B cell (primary cell): ENCODE measurements at regions not wholly inside any gene's neighbourhood (a gene's known extent, or its start where the extent isn't known, plus 50 kb on each side); places are given as distances from the start of the nearest gene placed in this dataset.
"Not testable (repeated sequence)": the region's sequence is repeated elsewhere in the genome, so short reads cannot be mapped to it uniquely, and the experiment has no call there.

Experiments used
- ATAC-seq: fragments of 200-7000 bp; cut with Tn5 transposase; one replicate; pipeline ENCODE4 v1.10.0; 2021; ENCODE audit warnings: low read depth, mild to moderate bottlenecking, moderate number of reproducible peaks, moderate library complexity
- CTCF ChIA-PET: fragments of 350-600 bp; sonication (Branson Sonifier 250); formaldehyde crosslinking; loops from one replicate; lab custom pipeline; 2021; ENCODE audit warnings: antibody characterized with exemption, inconsistent platforms; lab: Charles Lee
- POLR2A ChIA-PET: fragments of 350-600 bp; sonication (Branson Sonifier 250); formaldehyde crosslinking; loops from one replicate; lab custom pipeline; 2021; ENCODE audit warnings: antibody characterized with exemption; lab: Charles Lee
- DNase-seq: peaks from one replicate; pipeline ENCODE4 v3.0.0; 2013
- H2AFZ ChIP-seq: 2 replicates; pipeline ENCODE4 v1.6.1; 2012; ENCODE audit warnings: mild to moderate bottlenecking, low read depth, low read length; ENCODE audit not compliant: insufficient read depth, poor library complexity, severe bottlenecking
- H3K27ac ChIP-seq, 2 donors: 1 replicate in 1 of 2; 2 replicates in 1 of 2; pipeline ENCODE4 v1.5.1; 2012 to 2013; ENCODE audit warnings: low read length in 2 of 2, mild to moderate bottlenecking in 2 of 2, moderate library complexity in 1 of 2
- H3K27me3 ChIP-seq, 4 experiments: fragments of 200-600 bp in 1 of 4; sonication (generic) in 1 of 4; replicated peaks in 1 of 4; 1 replicate in 2 of 4; 2 replicates in 2 of 4; pipeline versions ENCODE4 v1.6.1 to v1.7.0; 2013 to 2016; ENCODE audit warnings: low read length in 3 of 4, mild to moderate bottlenecking in 2 of 4, mixed read lengths in 1 of 4, moderate library complexity in 1 of 4; ENCODE audit not compliant: insufficient read depth in 4 of 4, control insufficient read depth in 3 of 4; ENCODE audit errors: control extremely low read depth in 1 of 4
- H3K36me3 ChIP-seq, 2 experiments: replicated peaks in 1 of 2; 1 replicate in 1 of 2; 2 replicates in 1 of 2; pipeline versions ENCODE4 v1.6.1 to v1.7.1; 2013; ENCODE audit warnings: low read length in 1 of 2; ENCODE audit not compliant: insufficient read depth in 2 of 2, control insufficient read depth in 1 of 2; ENCODE audit errors: control extremely low read depth in 1 of 2, extremely low read depth in 1 of 2
- H3K4me1 ChIP-seq, 2 donors: fragments of 200-600 bp in 1 of 2; sonication (generic) in 1 of 2; 1 replicate in 1 of 2; 2 replicates in 1 of 2; pipeline versions ENCODE4 v1.5.1 to v1.6.1; 2013 to 2017; ENCODE audit warnings: low read length in 2 of 2; ENCODE audit not compliant: control insufficient read depth in 2 of 2, insufficient read depth in 2 of 2
- H3K4me2 ChIP-seq: replicated peaks from 2 replicates; pipeline ENCODE3; 2012; ENCODE audit warnings: mild to moderate bottlenecking, low read depth, low read length; ENCODE audit not compliant: poor library complexity, severe bottlenecking
- H3K4me3 ChIP-seq, 5 experiments: fragments of 200-600 bp in 1 of 5; sonication (generic) in 1 of 5; 1 replicate in 3 of 5; 2 replicates in 2 of 5; pipeline versions ENCODE4 v1.5.1 to v1.7.0; 2011 to 2016; ENCODE audit warnings: low read length in 4 of 5, mild to moderate bottlenecking in 4 of 5, low read depth in 2 of 5, control low read depth in 1 of 5, moderate library complexity in 1 of 5; ENCODE audit not compliant: insufficient read depth in 1 of 5; ENCODE audit errors: control extremely low read depth in 1 of 5, extremely low read depth in 1 of 5
- H3K79me2 ChIP-seq: fragments of 200-600 bp; sonication (generic); one replicate; pipeline ENCODE4 v1.6.0; 2016; ENCODE audit warnings: low read length; ENCODE audit not compliant: control insufficient read depth, insufficient read depth
- H3K9ac ChIP-seq: fragments of 200-600 bp; sonication (generic); 2 replicates; pipeline ENCODE4 v1.6.1; 2017; ENCODE audit warnings: mild to moderate bottlenecking, low read length, moderate library complexity
- H3K9me3 ChIP-seq, 3 donors: one replicate each; pipeline versions ENCODE4 v1.6.1 to v1.7.1; 2013; ENCODE audit warnings: low read length in 2 of 3; ENCODE audit not compliant: control insufficient read depth in 2 of 3, insufficient read depth in 1 of 3; ENCODE audit errors: control extremely low read depth in 1 of 3
- H4K20me1 ChIP-seq: 2 replicates; pipeline ENCODE4 v1.6.0; 2012; ENCODE audit warnings: mild to moderate bottlenecking, low read length; ENCODE audit not compliant: insufficient read depth, control insufficient read depth, poor library complexity, severe bottlenecking
- H3K27ac Mint-ChIP-seq: one replicate; pipeline ENCODE4 v1.8.0; 2021; ENCODE audit warnings: mixed read lengths
- H3K27me3 Mint-ChIP-seq: one replicate; pipeline ENCODE4 v1.8.0; 2021; ENCODE audit warnings: mixed read lengths
- H3K4me1 Mint-ChIP-seq: one replicate; pipeline ENCODE4 v1.8.0; 2021; ENCODE audit warnings: mixed read lengths
- H3K4me3 Mint-ChIP-seq: one replicate; pipeline ENCODE4 v1.8.0; 2021; ENCODE audit warnings: mixed read lengths
- H3K9me3 Mint-ChIP-seq: one replicate; pipeline ENCODE4 v1.8.0; 2022; ENCODE audit warnings: mixed read lengths; ENCODE audit not compliant: insufficient read depth
- EZH2 ChIP-seq: IDR thresholded peaks from 2 replicates; pipeline ENCODE4 v1.6.1; 2012; ENCODE audit warnings: borderline replicate concordance, low read depth, mild to moderate bottlenecking, moderate library complexity, low read length; ENCODE audit not compliant: insufficient read depth, poor library complexity, severe bottlenecking
- WGBS: methylation state at CpG from one replicate; pipeline ENCODE4 v1.1.5; 2013; ENCODE audit warnings: missing lambda C conversion rate; ENCODE audit not compliant: insufficient coverage; 5-methylcytosine and 5-hydroxymethylcytosine counted together
- intact Hi-C: fragments of 100-400 bp; cut with micrococcal nuclease; formaldehyde crosslinking; loops from one replicate; pipeline ENCODE4 v1.10.0; 2022
- TF ChIP-seq, protein P1 (sequence below): fragments of 200-600 bp; IDR thresholded peaks from one replicate; pipeline ENCODE4 v1.8.0; 2022; ENCODE audit warnings: antibody characterized with exemption, mild to moderate bottlenecking

- no peak for ATAC-seq
- DNase-seq, result no peak
- peaks cover 18% of the 10 kb centered on the region for H3K27me3 Mint-ChIP-seq
- H3K4me2 ChIP-seq, result no peak overlapping the region
- H3K9ac ChIP-seq, result no peak overlapping the region
- no peak overlapping the region for H3K4me3 ChIP-seq
- ChIA-PET CTCF (no interaction called here), POLR2A (no interaction called here)
- no peak overlapping the region for H2AFZ ChIP-seq
- H3K36me3 ChIP-seq, result no peaks in the 10 kb centered on the region
- H3K4me1 Mint-ChIP-seq, result no peaks in the 10 kb centered on the region
- no peaks in the 10 kb centered on the region for H3K27me3 ChIP-seq
- no peaks in the 10 kb centered on the region for H3K79me2 ChIP-seq
- WGBS, result no CpG with 5 or more reads among the region's 2 CpGs
- H3K9me3 ChIP-seq, result peaks cover 0 to 3% (median 0%) of the 10 kb centered on the region in 3 donors
- H3K27ac Mint-ChIP-seq, result no peak overlapping the region
- H3K9me3 Mint-ChIP-seq, result no peaks in the 10 kb centered on the region
- intact Hi-C loops, result no loop called here
- TF ChIP-seq, protein P1, sequence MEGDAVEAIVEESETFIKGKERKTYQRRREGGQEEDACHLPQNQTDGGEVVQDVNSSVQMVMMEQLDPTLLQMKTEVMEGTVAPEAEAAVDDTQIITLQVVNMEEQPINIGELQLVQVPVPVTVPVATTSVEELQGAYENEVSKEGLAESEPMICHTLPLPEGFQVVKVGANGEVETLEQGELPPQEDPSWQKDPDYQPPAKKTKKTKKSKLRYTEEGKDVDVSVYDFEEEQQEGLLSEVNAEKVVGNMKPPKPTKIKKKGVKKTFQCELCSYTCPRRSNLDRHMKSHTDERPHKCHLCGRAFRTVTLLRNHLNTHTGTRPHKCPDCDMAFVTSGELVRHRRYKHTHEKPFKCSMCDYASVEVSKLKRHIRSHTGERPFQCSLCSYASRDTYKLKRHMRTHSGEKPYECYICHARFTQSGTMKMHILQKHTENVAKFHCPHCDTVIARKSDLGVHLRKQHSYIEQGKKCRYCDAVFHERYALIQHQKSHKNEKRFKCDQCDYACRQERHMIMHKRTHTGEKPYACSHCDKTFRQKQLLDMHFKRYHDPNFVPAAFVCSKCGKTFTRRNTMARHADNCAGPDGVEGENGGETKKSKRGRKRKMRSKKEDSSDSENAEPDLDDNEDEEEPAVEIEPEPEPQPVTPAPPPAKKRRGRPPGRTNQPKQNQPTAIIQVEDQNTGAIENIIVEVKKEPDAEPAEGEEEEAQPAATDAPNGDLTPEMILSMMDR, result no peak
- TF ChIP-seq EZH2, result no peak
- H4K20me1 ChIP-seq, result no peaks in the 10 kb centered on the region
- no peak overlapping the region for H3K4me3 Mint-ChIP-seq
- no peaks in the 10 kb centered on the region for H3K4me1 ChIP-seq
- no peak overlapping the region for H3K27ac ChIP-seq
These were observed 407.9 kb upstream of the MAN1A1 start for GRCh38 chr6:119757467-119757866.

DNA sequence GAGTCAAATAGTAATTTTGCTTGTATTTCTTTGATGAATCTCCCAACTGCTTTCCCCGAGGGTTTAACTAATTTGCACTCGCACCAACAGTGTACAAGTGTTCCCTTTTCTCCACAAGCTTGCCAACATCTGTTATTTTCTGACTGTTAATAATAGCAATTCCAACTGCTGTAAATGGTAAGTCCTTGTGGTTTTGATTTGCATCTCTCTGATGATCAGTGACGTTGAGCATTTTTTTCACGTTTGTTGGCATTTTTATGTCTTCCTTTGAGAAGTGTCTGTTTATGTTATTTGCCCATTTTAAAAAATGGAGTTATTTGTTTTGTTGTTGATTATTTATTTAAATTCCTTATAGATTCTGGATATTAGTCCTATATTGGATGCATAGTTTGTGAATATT, 399.8 kb upstream of the MAN1A1 start:
- no peaks in the 10 kb centered on the region for H3K27me3 ChIP-seq
- H3K27ac ChIP-seq, result no peak overlapping the region
- H3K4me1 ChIP-seq, result peaks cover 4 to 6% of the 10 kb centered on the region in 2 donors
- ATAC-seq (no peak), DNase-seq (no peak)
- no peaks in the 10 kb centered on the region for H3K79me2 ChIP-seq
- H3K27me3 Mint-ChIP-seq, result peaks cover 10% of the 10 kb centered on the region
- peaks cover 0 to 3% (median 0%) of the 10 kb centered on the region in 3 donors for H3K9me3 ChIP-seq
- no peak overlapping the region for H3K9ac ChIP-seq
- H3K4me1 Mint-ChIP-seq, result peaks cover 14% of the 10 kb centered on the region
- TF ChIP-seq EZH2, result no peak
- TF ChIP-seq, protein P1, result no peak
- POLR2A ChIA-PET, result no interaction called here
- H3K9me3 Mint-ChIP-seq, result no peaks in the 10 kb centered on the region
- 0% methylated on average over 1 of the region's 4 CpGs for WGBS
- no peaks in the 10 kb centered on the region for H4K20me1 ChIP-seq
- intact Hi-C loops, result no loop called here
- H2AFZ ChIP-seq, result no peak overlapping the region
- H3K4me2 ChIP-seq, result no peak overlapping the region
- CTCF ChIA-PET, result no interaction called here
- no peak overlapping the region for H3K27ac Mint-ChIP-seq
- no peak overlapping the region for H3K4me3 ChIP-seq
- H3K4me3 Mint-ChIP-seq, result no peak overlapping the region
- H3K36me3 ChIP-seq, result no peaks in the 10 kb centered on the region

DNA sequence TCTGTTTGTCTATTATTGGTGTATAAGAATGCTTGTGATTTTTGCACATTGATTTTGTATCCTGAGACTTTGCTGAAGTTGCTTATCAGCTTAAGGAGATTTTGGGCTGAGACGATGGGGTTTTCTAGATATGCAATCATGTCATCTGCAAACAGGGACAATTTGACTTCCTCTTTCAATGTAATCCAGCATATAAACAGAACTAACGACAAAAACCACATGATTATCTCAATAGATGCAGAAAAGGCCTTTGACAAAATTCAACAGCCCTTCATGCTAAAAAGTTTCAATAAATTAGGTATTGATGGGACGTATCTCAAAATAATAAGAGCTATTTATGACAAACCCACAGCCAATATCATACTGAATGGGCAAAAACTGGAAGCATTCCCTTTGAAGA, 399.0 kb upstream of the MAN1A1 start:
- ATAC-seq, H3K4me2 ChIP-seq, intact Hi-C loops, H4K20me1 ChIP-seq, POLR2A ChIA-PET, H3K9me3 Mint-ChIP-seq, DNase-seq, H2AFZ ChIP-seq, H3K9ac ChIP-seq, H3K27ac Mint-ChIP-seq, CTCF ChIA-PET, H3K27me3 ChIP-seq, H3K27ac ChIP-seq, H3K27me3 Mint-ChIP-seq, H3K4me3 Mint-ChIP-seq, H3K79me2 ChIP-seq, H3K4me1 ChIP-seq, H3K9me3 ChIP-seq, H3K4me3 ChIP-seq, H3K36me3 ChIP-seq: not testable (repeated sequence)
- peaks cover 14% of the 10 kb centered on the region for H3K4me1 Mint-ChIP-seq
- WGBS, result no CpG with 5 or more reads among the region's 3 CpGs
